Fibroblast of villous mesenchyme (primary cell): ENCODE measurements at regions not wholly inside any gene's neighbourhood (a gene's known extent, or its start where the extent isn't known, plus 50 kb on each side); places are given as distances from the start of the nearest gene placed in this dataset.

Source experiments
- DNase-seq: peaks from one replicate; pipeline ENCODE4 v3.0.0-alpha.2; 2010; ENCODE audit warnings: low read depth
- H3K4me3 ChIP-seq: 2 replicates; pipeline ENCODE4 v1.5.1; 2011; ENCODE audit warnings: low read depth, mild to moderate bottlenecking, low read length
- CTCF ChIP-seq: IDR thresholded peaks from 2 replicates; pipeline ENCODE4 v1.5.1; 2012; ENCODE audit warnings: low read depth, mild to moderate bottlenecking, low read length; ENCODE audit not compliant: insufficient read depth

- no peak overlapping the region for H3K4me3 ChIP-seq
- DNase-seq: no peak
- TF ChIP-seq CTCF: no peak
Observed at GRCh38 chr20:22438346-22438745, 146.0 kb downstream of the FOXA2 start.

- no peak for DNase-seq
- TF ChIP-seq CTCF: no peak
- no peak overlapping the region for H3K4me3 ChIP-seq
Observed at GRCh38 chr20:22437354-22437753, 147.0 kb downstream of the FOXA2 start.

- TF ChIP-seq CTCF: no peak
- no peak for DNase-seq
- no peak overlapping the region for H3K4me3 ChIP-seq
Observed at GRCh38 chr20:22431419-22431818, 153.0 kb downstream of the FOXA2 start.

- TF ChIP-seq CTCF: no peak
- DNase-seq: no peak
- no peak overlapping the region for H3K4me3 ChIP-seq
Observed at GRCh38 chr20:22430746-22431168, 153.6 kb downstream of the FOXA2 start.

- DNase-seq: no peak
- TF ChIP-seq CTCF: no peak
- H3K4me3 ChIP-seq: no peak overlapping the region
Observed at GRCh38 chr20:22430154-22430745, 154.1 kb downstream of the FOXA2 start.

- DNase-seq: no peak
- TF ChIP-seq CTCF: no peak
- H3K4me3 ChIP-seq: no peak overlapping the region
Observed at GRCh38 chr20:22429175-22430153, 154.9 kb downstream of the FOXA2 start.
